ENCODE measurements at regions not wholly inside any gene's neighbourhood (a gene's known extent, or its start where the extent isn't known, plus 50 kb on each side); places are given as distances from the start of the nearest gene placed in this dataset.
"Not testable (repeated sequence)": the region's sequence is repeated elsewhere in the genome, so short reads cannot be mapped to it uniquely, and the experiment has no call there.

- Histone ChIP-seq H3K4me3 (ENCODE audit: low read depth, low read length) (no peak overlapping the region), H3K36me3 (ENCODE audit: control insufficient read depth, insufficient read depth, low read length) (no peaks in the 10 kb centered on the region), H3K4me1 (ENCODE audit: control insufficient read depth, insufficient read depth, low read length, poor library complexity, severe bottlenecking) (no peaks in the 10 kb centered on the region), H3K27ac (ENCODE audit: insufficient read depth, low read length, poor library complexity, severe bottlenecking) (no peak overlapping the region), H3K27me3 (ENCODE audit: control insufficient read depth, insufficient read depth, low read length) (no peaks in the 10 kb centered on the region), H3K9me3 (ENCODE audit: control insufficient read depth in 2 of 2, low read length in 2 of 2) (no peaks in the 10 kb centered on the region)
- ATAC-seq (ENCODE audit: low read depth in 2 of 2), result no peak
- H3K27ac Mint-ChIP-seq, result no peak overlapping the region
- no peak for DNase-seq
- H3K36me3 Mint-ChIP-seq, result no peaks in the 10 kb centered on the region
- H3K4me1 Mint-ChIP-seq, result no peaks in the 10 kb centered on the region
- no peak overlapping the region for H3K4me3 Mint-ChIP-seq
- H3K27me3 Mint-ChIP-seq, result no peaks in the 10 kb centered on the region
- H3K9me3 Mint-ChIP-seq, result peaks cover 0 to 3% (median 0%) of the 10 kb centered on the region in 7 donors
Observed at GRCh38 chr1:193909406-193910082, 723.1 kb upstream of the B3GALT2 start.

- no peaks in the 10 kb centered on the region for H3K36me3 Mint-ChIP-seq
- H3K27ac Mint-ChIP-seq, result peak overlapping the region in 1 of 3 donors; percentile 17
- H3K27ac ChIP-seq (ENCODE audit: insufficient read depth, low read length, poor library complexity, severe bottlenecking), result no peak overlapping the region
- no peak overlapping the region for H3K4me3 ChIP-seq (ENCODE audit: low read depth, low read length)
- no peaks in the 10 kb centered on the region for H3K36me3 ChIP-seq (ENCODE audit: control insufficient read depth, insufficient read depth, low read length)
- H3K9me3 ChIP-seq (ENCODE audit: control insufficient read depth in 2 of 2, low read length in 2 of 2), result no peaks in the 10 kb centered on the region
- peaks cover 0 to 9% (median 0%) of the 10 kb centered on the region in 4 donors for H3K4me1 Mint-ChIP-seq
- DNase-seq (no peak), ATAC-seq (ENCODE audit: low read depth in 2 of 2) (no peak)
- H3K27me3 Mint-ChIP-seq, result no peaks in the 10 kb centered on the region
- peaks cover 0 to 3% (median 0%) of the 10 kb centered on the region in 7 donors for H3K9me3 Mint-ChIP-seq
- no peak overlapping the region for H3K4me3 Mint-ChIP-seq
- no peaks in the 10 kb centered on the region for H3K4me1 ChIP-seq (ENCODE audit: control insufficient read depth, insufficient read depth, low read length, poor library complexity, severe bottlenecking)
- H3K27me3 ChIP-seq (ENCODE audit: control insufficient read depth, insufficient read depth, low read length), result no peaks in the 10 kb centered on the region
Observed at GRCh38 chr1:193905288-193906085, 719.1 kb upstream of the B3GALT2 start.

- Mint-ChIP-seq H3K36me3 (peaks cover 7% of the 10 kb centered on the region), H3K4me1 (peaks cover 0 to 10% (median 5%) of the 10 kb centered on the region in 4 donors), H3K27me3 (no peaks in the 10 kb centered on the region), H3K4me3 (no peak overlapping the region), H3K9me3 (peaks cover 0 to 7% (median 4%) of the 10 kb centered on the region in 7 donors), H3K27ac (no peak overlapping the region)
- ATAC-seq (ENCODE audit: low read depth in 2 of 2) (no peak), DNase-seq (no peak)
- H3K27ac ChIP-seq (ENCODE audit: insufficient read depth, low read length, poor library complexity, severe bottlenecking), result no peak overlapping the region
- H3K4me3 ChIP-seq (ENCODE audit: low read depth, low read length), result no peak overlapping the region
- H3K27me3 ChIP-seq (ENCODE audit: control insufficient read depth, insufficient read depth, low read length), result no peaks in the 10 kb centered on the region
- no peaks in the 10 kb centered on the region for H3K36me3 ChIP-seq (ENCODE audit: control insufficient read depth, insufficient read depth, low read length)
- H3K4me1 ChIP-seq (ENCODE audit: control insufficient read depth, insufficient read depth, low read length, poor library complexity, severe bottlenecking), result no peaks in the 10 kb centered on the region
- H3K9me3 ChIP-seq (ENCODE audit: control insufficient read depth in 2 of 2, low read length in 2 of 2), result no peaks in the 10 kb centered on the region
Observed at GRCh38 chr1:193891788-193892187, 705.4 kb upstream of the B3GALT2 start.

GRCh38 chr1:193890935-193891334 is 704.5 kb upstream of the B3GALT2 start:
- Mint-ChIP-seq H3K27ac (no peak overlapping the region), H3K9me3 (peaks cover 0 to 7% (median 4%) of the 10 kb centered on the region in 7 donors), H3K4me3 (no peak overlapping the region), H3K4me1 (peaks cover 0 to 10% (median 5%) of the 10 kb centered on the region in 4 donors), H3K36me3 (peaks cover 7% of the 10 kb centered on the region), H3K27me3 (no peaks in the 10 kb centered on the region)
- Histone ChIP-seq H3K27ac (ENCODE audit: insufficient read depth, low read length, poor library complexity, severe bottlenecking) (no peak overlapping the region), H3K4me1 (ENCODE audit: control insufficient read depth, insufficient read depth, low read length, poor library complexity, severe bottlenecking) (no peaks in the 10 kb centered on the region), H3K9me3 (ENCODE audit: control insufficient read depth in 2 of 2, low read length in 2 of 2) (no peaks in the 10 kb centered on the region), H3K4me3 (ENCODE audit: low read depth, low read length) (no peak overlapping the region), H3K36me3 (ENCODE audit: control insufficient read depth, insufficient read depth, low read length) (no peaks in the 10 kb centered on the region), H3K27me3 (ENCODE audit: control insufficient read depth, insufficient read depth, low read length) (no peaks in the 10 kb centered on the region)
- no peak for ATAC-seq (ENCODE audit: low read depth in 2 of 2)
- no peak for DNase-seq

- Mint-ChIP-seq H3K36me3 (peaks cover 7% of the 10 kb centered on the region), H3K4me1 (peaks cover 0 to 10% (median 8%) of the 10 kb centered on the region in 4 donors), H3K9me3 (peaks cover 0 to 10% (median 5%) of the 10 kb centered on the region in 7 donors), H3K4me3 (no peak overlapping the region), H3K27ac (peak overlapping the region in 1 of 3 donors; percentile 40), H3K27me3 (no peaks in the 10 kb centered on the region)
- no peaks in the 10 kb centered on the region for H3K36me3 ChIP-seq (ENCODE audit: control insufficient read depth, insufficient read depth, low read length)
- ATAC-seq (ENCODE audit: low read depth in 2 of 2), result no peak
- H3K4me3 ChIP-seq (ENCODE audit: low read depth, low read length), result no peak overlapping the region
- no peaks in the 10 kb centered on the region for H3K9me3 ChIP-seq (ENCODE audit: control insufficient read depth in 2 of 2, low read length in 2 of 2)
- DNase-seq, result no peak
- H3K27ac ChIP-seq (ENCODE audit: insufficient read depth, low read length, poor library complexity, severe bottlenecking), result no peak overlapping the region
- no peaks in the 10 kb centered on the region for H3K4me1 ChIP-seq (ENCODE audit: control insufficient read depth, insufficient read depth, low read length, poor library complexity, severe bottlenecking)
- no peaks in the 10 kb centered on the region for H3K27me3 ChIP-seq (ENCODE audit: control insufficient read depth, insufficient read depth, low read length)
Observed at GRCh38 chr1:193884848-193885558, 698.6 kb upstream of the B3GALT2 start.

GRCh38 chr1:193877920-193878319 is 691.5 kb upstream of the B3GALT2 start:
- not testable (repeated sequence) for H3K27me3 ChIP-seq (ENCODE audit: control insufficient read depth, insufficient read depth, low read length); ATAC-seq (ENCODE audit: low read depth in 2 of 2); H3K4me3 Mint-ChIP-seq; H3K27ac ChIP-seq (ENCODE audit: insufficient read depth, low read length, poor library complexity, severe bottlenecking); H3K4me1 ChIP-seq (ENCODE audit: control insufficient read depth, insufficient read depth, low read length, poor library complexity, severe bottlenecking); DNase-seq; H3K4me1 Mint-ChIP-seq; H3K4me3 ChIP-seq (ENCODE audit: low read depth, low read length); H3K36me3 ChIP-seq (ENCODE audit: control insufficient read depth, insufficient read depth, low read length); H3K27me3 Mint-ChIP-seq; H3K36me3 Mint-ChIP-seq; H3K27ac Mint-ChIP-seq
- H3K9me3 Mint-ChIP-seq, result peaks cover 0 to 49% (median 17%) of the 10 kb centered on the region in 7 donors
- peaks cover 10 to 13% of the 10 kb centered on the region in 2 experiments for H3K9me3 ChIP-seq (ENCODE audit: control insufficient read depth in 2 of 2, low read length in 2 of 2)

- Mint-ChIP-seq H3K36me3 (peaks cover 3% of the 10 kb centered on the region), H3K27me3 (peaks cover 5% of the 10 kb centered on the region), H3K4me3 (no peak overlapping the region), H3K9me3 (peaks cover 0 to 13% (median 3%) of the 10 kb centered on the region in 7 donors), H3K4me1 (no peaks in the 10 kb centered on the region), H3K27ac (no peak overlapping the region)
- Histone ChIP-seq H3K4me1 (ENCODE audit: control insufficient read depth, insufficient read depth, low read length, poor library complexity, severe bottlenecking) (no peaks in the 10 kb centered on the region), H3K27ac (ENCODE audit: insufficient read depth, low read length, poor library complexity, severe bottlenecking) (no peak overlapping the region), H3K4me3 (ENCODE audit: low read depth, low read length) (no peak overlapping the region), H3K27me3 (ENCODE audit: control insufficient read depth, insufficient read depth, low read length) (no peaks in the 10 kb centered on the region), H3K9me3 (ENCODE audit: control insufficient read depth in 2 of 2, low read length in 2 of 2) (no peaks in the 10 kb centered on the region), H3K36me3 (ENCODE audit: control insufficient read depth, insufficient read depth, low read length) (no peaks in the 10 kb centered on the region)
- no peak for ATAC-seq (ENCODE audit: low read depth in 2 of 2)
- no peak for DNase-seq
Observed at GRCh38 chr1:193868425-193868824, 682.0 kb upstream of the B3GALT2 start.

Data from CD4-positive, CD25-positive, alpha-beta regulatory T cell (primary cell).